ENCODE measurements at regions not wholly inside any gene's neighbourhood (a gene's known extent, or its start where the extent isn't known, plus 50 kb on each side); places are given as distances from the start of the nearest gene placed in this dataset.
A peak's percentile ranks its signal among the peaks of the same experiment; 100 is the strongest.

- TF ChIP-seq CTCF (IDR thresholded peaks at IDR 0.05) (no peak), POLR2A (IDR thresholded peaks at IDR 0.05) (no peak), POLR2AphosphoS5 (IDR thresholded peaks at IDR 0.05) (no peak)
- Histone ChIP-seq H3K27ac (peak overlapping the region; percentile 40 to 70), H3K4me1 (no peaks in the 10 kb centered on the region), H3K27me3 (no peaks in the 10 kb centered on the region), H3K36me3 (no peaks in the 10 kb centered on the region), H3K9me3 (no peaks in the 10 kb centered on the region), H3K4me3 (no peak overlapping the region)
- no peak for DNase-seq (ENCODE audit: low spot score in 2 of 2)
- intact Hi-C loops (cut with DNase I; ENCODE audit: low total_unique reads), result no loop called here
These were observed 58.2 kb upstream of the RPS23 start for GRCh38 chr5:82336226-82336958.

GRCh38 chr5:82335806-82336205 is 57.7 kb upstream of the RPS23 start:
- Histone ChIP-seq H3K4me3 (no peak overlapping the region), H3K9me3 (no peaks in the 10 kb centered on the region), H3K27ac (peak overlapping the region; percentile 56 to 70), H3K27me3 (no peaks in the 10 kb centered on the region), H3K4me1 (no peaks in the 10 kb centered on the region), H3K36me3 (no peaks in the 10 kb centered on the region)
- intact Hi-C loops (cut with DNase I; ENCODE audit: low total_unique reads), result no loop called here
- DNase-seq (ENCODE audit: low spot score in 2 of 2), result no peak
- TF ChIP-seq POLR2AphosphoS5 (IDR thresholded peaks at IDR 0.05), result no peak
- no peak for TF ChIP-seq POLR2A (IDR thresholded peaks at IDR 0.05)
- TF ChIP-seq CTCF (IDR thresholded peaks at IDR 0.05), result no peak

GRCh38 chr5:82334856-82335255 is 56.7 kb upstream of the RPS23 start:
- Histone ChIP-seq H3K4me3 (no peak overlapping the region), H3K4me1 (no peaks in the 10 kb centered on the region), H3K9me3 (no peaks in the 10 kb centered on the region), H3K27ac (peak overlapping the region; percentile 56 to 70), H3K36me3 (no peaks in the 10 kb centered on the region), H3K27me3 (no peaks in the 10 kb centered on the region)
- no peak for TF ChIP-seq CTCF (IDR thresholded peaks at IDR 0.05)
- no peak for TF ChIP-seq POLR2A (IDR thresholded peaks at IDR 0.05)
- TF ChIP-seq POLR2AphosphoS5 (IDR thresholded peaks at IDR 0.05), result no peak
- DNase-seq (ENCODE audit: low spot score in 2 of 2), result no peak
- intact Hi-C loops (cut with DNase I; ENCODE audit: low total_unique reads), result no loop called here

- H3K4me1 ChIP-seq, result no peaks in the 10 kb centered on the region
- DNase-seq (ENCODE audit: low spot score in 2 of 2), result no peak
- TF ChIP-seq CTCF (IDR thresholded peaks at IDR 0.05) (no peak), POLR2A (IDR thresholded peaks at IDR 0.05) (no peak), POLR2AphosphoS5 (IDR thresholded peaks at IDR 0.05) (no peak)
- H3K4me3 ChIP-seq, result no peak overlapping the region
- no peaks in the 10 kb centered on the region for H3K9me3 ChIP-seq
- H3K36me3 ChIP-seq, result no peaks in the 10 kb centered on the region
- intact Hi-C loops (cut with DNase I; ENCODE audit: low total_unique reads), result no loop called here
- H3K27me3 ChIP-seq, result no peaks in the 10 kb centered on the region
- peak overlapping the region; percentile 14 to 70 for H3K27ac ChIP-seq
These were observed 56.0 kb upstream of the RPS23 start for GRCh38 chr5:82334085-82334692.

GRCh38 chr5:82332886-82333615 is 54.9 kb upstream of the RPS23 start:
- TF ChIP-seq POLR2AphosphoS5 (IDR thresholded peaks at IDR 0.05) (no peak), POLR2A (IDR thresholded peaks at IDR 0.05) (no peak), CTCF (IDR thresholded peaks at IDR 0.05) (no peak)
- Histone ChIP-seq H3K4me3 (no peak overlapping the region), H3K9me3 (no peaks in the 10 kb centered on the region), H3K4me1 (no peaks in the 10 kb centered on the region), H3K36me3 (no peaks in the 10 kb centered on the region), H3K27ac (no peak overlapping the region), H3K27me3 (no peaks in the 10 kb centered on the region)
- DNase-seq (ENCODE audit: low spot score in 2 of 2), result no peak
- intact Hi-C loops (cut with DNase I; ENCODE audit: low total_unique reads), result no loop called here
